ENCODE measurements at regions not wholly inside any gene's neighbourhood (a gene's known extent, or its start where the extent isn't known, plus 50 kb on each side); places are given as distances from the start of the nearest gene placed in this dataset.

- no peak for TF ChIP-seq POLR2A (IDR thresholded peaks at IDR 0.05; ENCODE audit: low read length)
- no peak for TF ChIP-seq GATA1 (IDR thresholded peaks at IDR 0.05; ENCODE audit: low read depth, low read length)
Measured at GRCh38 chr15:91517491-91518200, 335.9 kb upstream of the SLCO3A1 start.
